Fibroblast of skin of left quadriceps (primary cell): ENCODE measurements at regions not wholly inside any gene's neighbourhood (a gene's known extent, or its start where the extent isn't known, plus 50 kb on each side); places are given as distances from the start of the nearest gene placed in this dataset.
A peak's percentile ranks its signal among the peaks of the same experiment; 100 is the strongest.
"Not testable (repeated sequence)": the region's sequence is repeated elsewhere in the genome, so short reads cannot be mapped to it uniquely, and the experiment has no call there.

Experiments
- DNase-seq, 2 experiments: peaks; one replicate each; pipeline ENCODE4 v3.0.0-alpha.2; 2013; ENCODE audit warnings: low read depth in 2 of 2

GRCh38 chr14:49114161-49114893 lies 471.9 kb downstream of the RPS29 start:
- no peak for DNase-seq

- DNase-seq, result peak; percentile 5 to 6
These were observed 479.2 kb downstream of the RPS29 start for GRCh38 chr14:49106741-49107667.

GRCh38 chr14:49105956-49106355 lies 480.2 kb downstream of the RPS29 start:
- no peak for DNase-seq

GRCh38 chr14:49105512-49105911 lies 480.7 kb downstream of the RPS29 start:
- no peak for DNase-seq

- no peak for DNase-seq
These were observed 493.8 kb downstream of the RPS29 start for GRCh38 chr14:49092345-49092744.

GRCh38 chr14:49089107-49089506 lies 497.1 kb downstream of the RPS29 start:
- DNase-seq, result peak; percentile 5 to 9

- DNase-seq, result not testable (repeated sequence)
These were observed 512.9 kb downstream of the RPS29 start for GRCh38 chr14:49073292-49073691.

GRCh38 chr14:49058511-49058910 lies 527.7 kb downstream of the RPS29 start:
- DNase-seq, result no peak

GRCh38 chr14:49057838-49058510 lies 528.2 kb downstream of the RPS29 start:
- no peak for DNase-seq

- peak; percentile 21 to 31 for DNase-seq
These were observed 530.2 kb downstream of the RPS29 start for GRCh38 chr14:49056021-49056420.

- peak; percentile 60 to 63 for DNase-seq
These were observed 533.7 kb downstream of the RPS29 start for GRCh38 chr14:49052521-49052920.

GRCh38 chr14:49051328-49052060 lies 534.7 kb downstream of the RPS29 start:
- peak; percentile 50 to 51 for DNase-seq

GRCh38 chr14:49050822-49051221 lies 535.4 kb downstream of the RPS29 start:
- peak; percentile 16 to 17 for DNase-seq

GRCh38 chr14:49049711-49050110 lies 536.5 kb downstream of the RPS29 start:
- DNase-seq, result no peak

GRCh38 chr14:49044981-49045380 lies 541.2 kb downstream of the RPS29 start:
- DNase-seq, result no peak

- no peak for DNase-seq
These were observed 549.1 kb downstream of the RPS29 start for GRCh38 chr14:49036984-49037516.

- DNase-seq, result no peak
These were observed 549.9 kb downstream of the RPS29 start for GRCh38 chr14:49036266-49036665.

GRCh38 chr14:49033131-49033530 lies 553.0 kb downstream of the RPS29 start:
- no peak for DNase-seq

- DNase-seq, result not testable (repeated sequence)
These were observed 554.5 kb downstream of the RPS29 start for GRCh38 chr14:49031710-49032109.

GRCh38 chr14:49019467-49020115 lies 566.6 kb downstream of the RPS29 start:
- DNase-seq, result no peak

GRCh38 chr14:49017447-49017846 lies 568.7 kb downstream of the RPS29 start:
- DNase-seq, result no peak
